MM.1S (cell line): ENCODE measurements at regions not wholly inside any gene's neighbourhood (a gene's known extent, or its start where the extent isn't known, plus 50 kb on each side); places are given as distances from the start of the nearest gene placed in this dataset.

ENCODE experiments used
- DNase-seq: peaks from one replicate; pipeline ENCODE4 v3.0.0-alpha.2; 2015
- H2AFZ ChIP-seq: fragments of 300-600 bp; sonication (generic); 2 replicates; pipeline ENCODE4 v1.6.0; 2016; ENCODE audit warnings: antibody characterized with exemption, low read length
- H3F3A ChIP-seq: fragments of 300-600 bp; sonication (generic); 2 replicates; pipeline ENCODE4 v1.6.1; 2016; ENCODE audit warnings: mild to moderate bottlenecking, antibody characterized with exemption, low read length, moderate library complexity, mixed read lengths; ENCODE audit not compliant: insufficient read depth
- H3K27ac ChIP-seq: fragments of 300-600 bp; sonication (generic); 2 replicates; pipeline ENCODE4 v1.5.1; 2016; ENCODE audit warnings: mild to moderate bottlenecking, low read length
- H3K27me3 ChIP-seq: fragments of 300-600 bp; sonication (generic); replicated peaks from 2 replicates; pipeline ENCODE4 v1.6.0; 2016; ENCODE audit warnings: low read length; ENCODE audit not compliant: insufficient read depth
- H3K36me3 ChIP-seq: fragments of 300-600 bp; sonication (generic); replicated peaks from 2 replicates; pipeline ENCODE4 v1.6.1; 2016; ENCODE audit warnings: mild to moderate bottlenecking, low read length, mixed read lengths; ENCODE audit not compliant: insufficient read depth
- H3K4me1 ChIP-seq: fragments of 300-600 bp; sonication (generic); 2 replicates; pipeline ENCODE4 v1.6.1; 2016; ENCODE audit warnings: low read length, mixed read lengths
- H3K4me2 ChIP-seq: fragments of 300-600 bp; sonication (generic); 2 replicates; pipeline ENCODE4 v1.6.0; 2016; ENCODE audit warnings: low read depth, low read length
- H3K4me3 ChIP-seq: fragments of 300-600 bp; sonication (generic); 2 replicates; pipeline ENCODE4 v1.5.1; 2016; ENCODE audit warnings: low read length, mixed read lengths
- H3K79me2 ChIP-seq: fragments of 300-600 bp; sonication (generic); 2 replicates; pipeline ENCODE4 v1.6.1; 2016; ENCODE audit warnings: mixed run types, low read length, mixed read lengths
- H3K9ac ChIP-seq: fragments of 300-600 bp; sonication (generic); 2 replicates; pipeline ENCODE4 v1.6.1; 2016; ENCODE audit warnings: low read length, mixed read lengths
- H3K9me2 ChIP-seq: fragments of 300-600 bp; sonication (generic); replicated peaks from 2 replicates; pipeline ENCODE4 v1.6.1; 2016; ENCODE audit warnings: mild to moderate bottlenecking, low read length, mixed read lengths; ENCODE audit not compliant: insufficient read depth
- H3K9me3 ChIP-seq: fragments of 300-600 bp; sonication (generic); replicated peaks from 2 replicates; pipeline ENCODE4 v1.6.1; 2016; ENCODE audit warnings: mild to moderate bottlenecking, low read length, mixed read lengths; ENCODE audit not compliant: insufficient read depth
- H4K20me1 ChIP-seq: fragments of 300-600 bp; sonication (generic); 2 replicates; pipeline ENCODE4 v1.6.1; 2016; ENCODE audit warnings: mild to moderate bottlenecking, low read length, moderate library complexity, mixed read lengths; ENCODE audit not compliant: insufficient read depth
- EZH2 ChIP-seq: fragments of 300-600 bp; sonication (generic); optimal IDR thresholded peaks from 2 replicates; pipeline ENCODE3; 2017; ENCODE audit warnings: low read depth, mild to moderate bottlenecking, antibody characterized with exemption, low read length, mixed read lengths
- EZH2phosphoT487 ChIP-seq: fragments of 300-600 bp; sonication (generic); IDR thresholded peaks from 2 replicates; pipeline ENCODE4 v1.6.1; 2018; ENCODE audit warnings: antibody characterized with exemption, low read length
- TF ChIP-seq, protein P1 (sequence below): fragments of 300-600 bp; sonication (generic); IDR thresholded peaks from 2 replicates; pipeline ENCODE4 v1.5.1; 2016; ENCODE audit warnings: antibody characterized with exemption, low read length, mixed read lengths

DNA sequence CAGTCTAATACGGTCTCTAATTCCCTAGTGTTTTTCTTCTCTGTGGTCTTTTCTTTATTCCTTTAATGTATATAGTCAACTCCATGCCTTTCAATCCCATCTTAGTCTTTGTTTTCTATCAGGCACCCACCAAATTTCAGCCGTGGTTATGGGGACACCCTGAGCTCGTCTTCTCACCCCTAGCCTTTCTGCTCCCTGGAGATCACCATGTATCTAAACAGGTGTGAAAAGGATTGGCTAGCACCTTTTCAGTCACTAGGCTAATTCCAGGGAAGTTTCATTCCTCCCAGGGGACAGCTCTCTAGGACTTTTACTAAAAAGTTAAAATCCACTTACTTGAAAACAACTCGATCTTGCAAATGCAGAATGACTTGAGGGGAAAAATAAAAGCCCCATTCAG lies 291.3 kb downstream of the ETNK1 start:
- Histone ChIP-seq H2AFZ (no peak overlapping the region), H3K27ac (no peak overlapping the region), H3K4me2 (no peak overlapping the region), H3K9ac (no peak overlapping the region), H3K4me1 (no peaks in the 10 kb centered on the region), H3K27me3 (no peaks in the 10 kb centered on the region), H3K9me2 (no peaks in the 10 kb centered on the region), H4K20me1 (no peaks in the 10 kb centered on the region), H3K36me3 (no peaks in the 10 kb centered on the region), H3K4me3 (no peak overlapping the region), H3K79me2 (no peaks in the 10 kb centered on the region), H3K9me3 (no peaks in the 10 kb centered on the region), H3F3A (no peaks in the 10 kb centered on the region)
- DNase-seq: no peak
- TF ChIP-seq EZH2phosphoT487 (no peak), EZH2 (no peak)
- TF ChIP-seq, protein P1, sequence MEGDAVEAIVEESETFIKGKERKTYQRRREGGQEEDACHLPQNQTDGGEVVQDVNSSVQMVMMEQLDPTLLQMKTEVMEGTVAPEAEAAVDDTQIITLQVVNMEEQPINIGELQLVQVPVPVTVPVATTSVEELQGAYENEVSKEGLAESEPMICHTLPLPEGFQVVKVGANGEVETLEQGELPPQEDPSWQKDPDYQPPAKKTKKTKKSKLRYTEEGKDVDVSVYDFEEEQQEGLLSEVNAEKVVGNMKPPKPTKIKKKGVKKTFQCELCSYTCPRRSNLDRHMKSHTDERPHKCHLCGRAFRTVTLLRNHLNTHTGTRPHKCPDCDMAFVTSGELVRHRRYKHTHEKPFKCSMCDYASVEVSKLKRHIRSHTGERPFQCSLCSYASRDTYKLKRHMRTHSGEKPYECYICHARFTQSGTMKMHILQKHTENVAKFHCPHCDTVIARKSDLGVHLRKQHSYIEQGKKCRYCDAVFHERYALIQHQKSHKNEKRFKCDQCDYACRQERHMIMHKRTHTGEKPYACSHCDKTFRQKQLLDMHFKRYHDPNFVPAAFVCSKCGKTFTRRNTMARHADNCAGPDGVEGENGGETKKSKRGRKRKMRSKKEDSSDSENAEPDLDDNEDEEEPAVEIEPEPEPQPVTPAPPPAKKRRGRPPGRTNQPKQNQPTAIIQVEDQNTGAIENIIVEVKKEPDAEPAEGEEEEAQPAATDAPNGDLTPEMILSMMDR: no peak

DNA sequence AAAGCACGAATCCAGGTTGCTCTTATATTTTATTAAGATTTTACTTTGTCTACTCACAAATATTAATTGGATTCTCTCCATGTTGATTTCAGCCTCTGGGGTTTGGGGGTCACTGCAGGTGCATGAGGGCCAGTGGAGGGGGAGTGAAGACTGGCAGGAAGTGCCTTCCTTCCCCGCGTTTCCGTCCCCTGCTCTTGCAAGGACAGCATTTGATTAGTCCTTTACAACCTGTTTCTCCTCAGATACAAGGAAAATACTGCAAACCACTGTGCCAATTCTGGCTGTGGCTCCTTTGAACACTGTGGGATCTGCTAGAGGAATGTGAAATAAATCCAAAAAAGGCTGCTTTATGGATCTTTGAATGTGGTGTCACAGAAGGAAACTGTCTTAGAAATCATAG lies 291.8 kb downstream of the ETNK1 start:
- H3K79me2 ChIP-seq: no peaks in the 10 kb centered on the region
- H3F3A ChIP-seq: no peaks in the 10 kb centered on the region
- H3K4me3 ChIP-seq: no peak overlapping the region
- H2AFZ ChIP-seq: no peak overlapping the region
- no peaks in the 10 kb centered on the region for H3K9me3 ChIP-seq
- no peak for DNase-seq
- no peak overlapping the region for H3K4me2 ChIP-seq
- no peaks in the 10 kb centered on the region for H3K4me1 ChIP-seq
- no peak overlapping the region for H3K27ac ChIP-seq
- no peaks in the 10 kb centered on the region for H3K36me3 ChIP-seq
- no peaks in the 10 kb centered on the region for H4K20me1 ChIP-seq
- H3K9ac ChIP-seq: no peak overlapping the region
- H3K9me2 ChIP-seq: no peaks in the 10 kb centered on the region
- TF ChIP-seq, protein P1: no peak
- no peak for TF ChIP-seq EZH2
- TF ChIP-seq EZH2phosphoT487: no peak
- H3K27me3 ChIP-seq: no peaks in the 10 kb centered on the region

DNA sequence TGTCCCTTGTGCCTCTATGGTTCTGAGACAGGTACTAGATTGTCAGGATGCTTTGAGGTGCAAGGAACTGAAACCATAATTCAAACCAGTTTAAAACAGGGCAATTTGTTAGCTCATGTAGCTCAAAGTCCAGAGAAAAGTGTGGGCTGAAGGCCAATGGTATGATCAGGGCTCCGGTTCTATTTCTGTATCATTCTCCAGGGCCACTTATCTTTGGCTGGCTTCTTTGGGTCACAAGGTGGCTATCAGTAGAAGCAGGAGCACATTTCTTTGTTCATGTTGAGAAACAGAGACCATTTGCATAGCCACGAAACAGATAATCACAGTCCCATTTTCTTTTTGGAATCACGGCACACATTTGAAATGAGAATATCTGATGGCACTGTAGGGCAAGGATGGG lies 294.9 kb downstream of the ETNK1 start:
- H3K79me2 ChIP-seq: no peaks in the 10 kb centered on the region
- DNase-seq: no peak
- H3K9ac ChIP-seq: no peak overlapping the region

DNA sequence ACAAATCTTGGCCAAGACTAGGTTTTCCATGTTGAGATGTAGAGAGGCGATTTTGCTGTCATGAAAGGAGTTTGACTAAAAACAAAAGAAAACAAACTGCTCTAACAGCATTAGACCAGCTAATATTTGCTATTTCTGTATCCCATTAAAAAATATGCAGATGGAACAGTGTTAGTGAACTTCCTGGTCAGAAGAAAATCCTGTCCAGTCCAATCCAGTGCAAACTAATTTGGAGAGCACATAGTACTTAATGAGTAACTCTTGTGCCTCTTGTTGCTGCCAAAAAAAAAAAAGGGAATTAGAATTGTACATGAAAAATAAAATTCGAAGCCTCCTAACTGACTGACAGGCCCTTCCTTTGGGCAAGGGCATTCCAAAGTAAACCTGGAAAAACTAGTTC lies 298.8 kb downstream of the ETNK1 start:
- Histone ChIP-seq H3K9me2 (no peaks in the 10 kb centered on the region), H3K4me2 (no peak overlapping the region), H2AFZ (no peak overlapping the region), H3K4me3 (no peak overlapping the region), H3K27ac (no peak overlapping the region), H3K9me3 (no peaks in the 10 kb centered on the region), H4K20me1 (no peaks in the 10 kb centered on the region), H3K36me3 (no peaks in the 10 kb centered on the region), H3K4me1 (no peaks in the 10 kb centered on the region), H3K27me3 (no peaks in the 10 kb centered on the region), H3K9ac (no peak overlapping the region), H3F3A (no peaks in the 10 kb centered on the region), H3K79me2 (no peaks in the 10 kb centered on the region)
- no peak for TF ChIP-seq EZH2
- TF ChIP-seq, protein P1: no peak
- no peak for TF ChIP-seq EZH2phosphoT487
- no peak for DNase-seq

More for the DNA sequence above, 294.9 kb downstream of the ETNK1 start:
- Histone ChIP-seq H2AFZ (no peak overlapping the region), H3K36me3 (no peaks in the 10 kb centered on the region), H3K9me2 (no peaks in the 10 kb centered on the region), H3K9me3 (no peaks in the 10 kb centered on the region), H3K27ac (no peak overlapping the region), H3K27me3 (no peaks in the 10 kb centered on the region), H3K4me1 (no peaks in the 10 kb centered on the region), H4K20me1 (no peaks in the 10 kb centered on the region), H3K4me3 (no peak overlapping the region), H3K4me2 (no peak overlapping the region), H3F3A (no peaks in the 10 kb centered on the region)
- TF ChIP-seq EZH2phosphoT487: no peak
